Islet precursor cell (in vitro differentiated cells): ENCODE measurements at regions not wholly inside any gene's neighbourhood (a gene's known extent, or its start where the extent isn't known, plus 50 kb on each side); places are given as distances from the start of the nearest gene placed in this dataset.

Experiments
- DNase-seq: peaks from one replicate; pipeline ENCODE4 v3.0.0-alpha.2; 2018

- DNase-seq: no peak
Measured at GRCh38 chr4:129350834-129351721, 255.1 kb downstream of the C4orf33 start.

GRCh38 chr4:129352480-129352879 is 256.5 kb downstream of the C4orf33 start:
- DNase-seq: no peak

- no peak for DNase-seq
Measured at GRCh38 chr4:129353490-129353889, 257.5 kb downstream of the C4orf33 start.

- DNase-seq: no peak
Measured at GRCh38 chr4:129355031-129355430, 259.1 kb downstream of the C4orf33 start.

GRCh38 chr4:129355516-129355915 is 259.6 kb downstream of the C4orf33 start:
- DNase-seq: no peak

GRCh38 chr4:129358571-129358970 is 262.6 kb downstream of the C4orf33 start:
- no peak for DNase-seq

GRCh38 chr4:129359461-129359860 is 263.5 kb downstream of the C4orf33 start:
- DNase-seq: no peak

GRCh38 chr4:129362691-129363274 is 266.8 kb downstream of the C4orf33 start:
- DNase-seq: no peak

GRCh38 chr4:129364747-129365452 is 268.9 kb downstream of the C4orf33 start:
- no peak for DNase-seq

GRCh38 chr4:129369361-129370010 is 273.5 kb downstream of the C4orf33 start:
- no peak for DNase-seq

- no peak for DNase-seq
Measured at GRCh38 chr4:129371065-129371464, 275.1 kb downstream of the C4orf33 start.

GRCh38 chr4:129371926-129372325 is 276.0 kb downstream of the C4orf33 start:
- no peak for DNase-seq

GRCh38 chr4:129377131-129377845 is 281.3 kb downstream of the C4orf33 start:
- DNase-seq: no peak

- DNase-seq: no peak
Measured at GRCh38 chr4:129378364-129378763, 282.4 kb downstream of the C4orf33 start.

GRCh38 chr4:129379429-129379828 is 283.5 kb downstream of the C4orf33 start:
- no peak for DNase-seq

GRCh38 chr4:129384974-129385373 is 289.0 kb downstream of the C4orf33 start:
- DNase-seq: no peak

- DNase-seq: no peak
Measured at GRCh38 chr4:129387666-129388065, 291.7 kb downstream of the C4orf33 start.

- DNase-seq: no peak
Measured at GRCh38 chr4:129393976-129394375, 298.0 kb downstream of the C4orf33 start.

GRCh38 chr4:129394635-129395034 is 298.7 kb downstream of the C4orf33 start:
- no peak for DNase-seq

- DNase-seq: no peak
Measured at GRCh38 chr4:129403848-129404247, 307.9 kb downstream of the C4orf33 start.

GRCh38 chr4:129410115-129410514 is 314.2 kb downstream of the C4orf33 start:
- DNase-seq: no peak

- no peak for DNase-seq
Measured at GRCh38 chr4:129415004-129415403, 319.1 kb downstream of the C4orf33 start.

GRCh38 chr4:129420637-129421036 is 324.7 kb downstream of the C4orf33 start:
- DNase-seq: no peak
